WERI-Rb-1 (cell line): ENCODE measurements at regions not wholly inside any gene's neighbourhood (a gene's known extent, or its start where the extent isn't known, plus 50 kb on each side); places are given as distances from the start of the nearest gene placed in this dataset.

Source experiments
- DNase-seq: peaks from one replicate; pipeline ENCODE4 v3.0.0-alpha.2; 2020
- H3K27ac ChIP-seq: fragments of 250-450 bp; sonication (Bioruptor Pico); 2 replicates; pipeline ENCODE4 v1.5.1; 2020; ENCODE audit warnings: mild to moderate bottlenecking, moderate library complexity
- H3K27me3 ChIP-seq: fragments of 250-450 bp; sonication (Bioruptor Pico); 2 replicates; pipeline ENCODE4 v1.5.1; 2021; ENCODE audit warnings: mild to moderate bottlenecking, low read depth, moderate library complexity; ENCODE audit not compliant: insufficient read depth, severe bottlenecking
- H3K36me3 ChIP-seq: fragments of 250-450 bp; sonication (Bioruptor Pico); 2 replicates; pipeline ENCODE4 v1.5.1; 2020; ENCODE audit warnings: mild to moderate bottlenecking, moderate library complexity
- H3K4me3 ChIP-seq: 2 replicates; pipeline ENCODE4 v1.5.1; 2011; ENCODE audit warnings: low read depth, mild to moderate bottlenecking, control low read depth, low read length
- H3K9me3 ChIP-seq: fragments of 250-450 bp; sonication (Bioruptor Pico); 2 replicates; pipeline ENCODE4 v1.5.1; 2021; ENCODE audit warnings: mild to moderate bottlenecking, moderate library complexity; ENCODE audit not compliant: severe bottlenecking
- CTCF ChIP-seq: IDR thresholded peaks from 2 replicates; pipeline ENCODE4 v1.5.1; 2011; ENCODE audit warnings: low read depth, mild to moderate bottlenecking, control low read depth, inconsistent platforms, low read length

GRCh38 chr11:15613251-15613650 is 498.5 kb downstream of the INSC start:
- DNase-seq: no peak
- H3K27ac ChIP-seq: no peak overlapping the region
- no peak overlapping the region for H3K4me3 ChIP-seq
- H3K27me3 ChIP-seq: peaks cover 54% of the 10 kb centered on the region
- no peaks in the 10 kb centered on the region for H3K36me3 ChIP-seq
- no peak for TF ChIP-seq CTCF
- no peaks in the 10 kb centered on the region for H3K9me3 ChIP-seq

GRCh38 chr11:15613789-15614188 is 499.1 kb downstream of the INSC start:
- H3K27me3 ChIP-seq: peaks cover 51% of the 10 kb centered on the region
- no peak for TF ChIP-seq CTCF
- no peak for DNase-seq
- H3K4me3 ChIP-seq: no peak overlapping the region
- H3K36me3 ChIP-seq: no peaks in the 10 kb centered on the region
- H3K27ac ChIP-seq: no peak overlapping the region
- no peaks in the 10 kb centered on the region for H3K9me3 ChIP-seq

- H3K27me3 ChIP-seq: peaks cover 62% of the 10 kb centered on the region
- no peak for DNase-seq
- no peaks in the 10 kb centered on the region for H3K9me3 ChIP-seq
- H3K36me3 ChIP-seq: no peaks in the 10 kb centered on the region
- H3K4me3 ChIP-seq: no peak overlapping the region
- no peak overlapping the region for H3K27ac ChIP-seq
- no peak for TF ChIP-seq CTCF
Observed at GRCh38 chr11:15615398-15616096, 500.8 kb downstream of the INSC start.

- Histone ChIP-seq H3K27ac (no peak overlapping the region), H3K27me3 (peaks cover 64% of the 10 kb centered on the region), H3K9me3 (no peaks in the 10 kb centered on the region), H3K4me3 (no peak overlapping the region), H3K36me3 (no peaks in the 10 kb centered on the region)
- no peak for DNase-seq
- no peak for TF ChIP-seq CTCF
Observed at GRCh38 chr11:15616130-15617105, 501.7 kb downstream of the INSC start.

GRCh38 chr11:15617126-15617525 is 502.4 kb downstream of the INSC start:
- TF ChIP-seq CTCF: no peak
- Histone ChIP-seq H3K27me3 (peaks cover 68% of the 10 kb centered on the region), H3K36me3 (no peaks in the 10 kb centered on the region), H3K9me3 (no peaks in the 10 kb centered on the region), H3K27ac (no peak overlapping the region), H3K4me3 (no peak overlapping the region)
- no peak for DNase-seq
